NB4 (cell line): ENCODE measurements at regions not wholly inside any gene's neighbourhood (a gene's known extent, or its start where the extent isn't known, plus 50 kb on each side); places are given as distances from the start of the nearest gene placed in this dataset.
"Not testable (repeated sequence)": the region's sequence is repeated elsewhere in the genome, so short reads cannot be mapped to it uniquely, and the experiment has no call there.

Experiments used
- DNase-seq: peaks from one replicate; pipeline ENCODE4 v3.0.0; 2010; ENCODE audit warnings: low read depth
- H3K4me3 ChIP-seq: one replicate; pipeline ENCODE4 v1.5.1; 2011; ENCODE audit warnings: mild to moderate bottlenecking, low read depth, low read length, moderate library complexity
- CTCF ChIP-seq: IDR thresholded peaks from one replicate; pipeline ENCODE4 v1.5.1; 2012; ENCODE audit warnings: low read depth, low read length
- MAX ChIP-seq: IDR thresholded peaks from 2 replicates; pipeline ENCODE4 v1.6.1; 2011; ENCODE audit warnings: low read depth, low read length
- MYC ChIP-seq: IDR thresholded peaks from 2 replicates; pipeline ENCODE4 v1.6.1; 2011; ENCODE audit warnings: low read depth, low read length
- POLR2A ChIP-seq: IDR thresholded peaks from 2 replicates; pipeline ENCODE4 v1.6.1; 2011; ENCODE audit warnings: mild to moderate bottlenecking; ENCODE audit not compliant: insufficient read length; ENCODE audit errors: extremely low read depth

- no peak overlapping the region for H3K4me3 ChIP-seq
- no peak for DNase-seq
- no peak for TF ChIP-seq CTCF
- no peak for TF ChIP-seq MAX
- TF ChIP-seq MYC: no peak
- TF ChIP-seq POLR2A: no peak
Measured at GRCh38 chr16:59030923-59031485, 296.9 kb upstream of the GOT2 start.

GRCh38 chr16:59021751-59022150 lies 287.6 kb upstream of the GOT2 start:
- TF ChIP-seq POLR2A (no peak), MYC (no peak)
- no peak overlapping the region for H3K4me3 ChIP-seq
- DNase-seq: no peak

- DNase-seq: no peak
- no peak overlapping the region for H3K4me3 ChIP-seq
- no peak for TF ChIP-seq CTCF
- no peak for TF ChIP-seq POLR2A
- no peak for TF ChIP-seq MYC
- no peak for TF ChIP-seq MAX
Measured at GRCh38 chr16:59013930-59014329, 279.8 kb upstream of the GOT2 start.

- DNase-seq: no peak
- TF ChIP-seq POLR2A: no peak
- TF ChIP-seq MYC: no peak
- no peak for TF ChIP-seq CTCF
- no peak for TF ChIP-seq MAX
- no peak overlapping the region for H3K4me3 ChIP-seq
Measured at GRCh38 chr16:58999762-59000161, 265.6 kb upstream of the GOT2 start.

GRCh38 chr16:58992755-58993154 lies 258.6 kb upstream of the GOT2 start:
- DNase-seq, H3K4me3 ChIP-seq: not testable (repeated sequence)

- DNase-seq, H3K4me3 ChIP-seq: not testable (repeated sequence)
Measured at GRCh38 chr16:58983181-58983965, 249.3 kb upstream of the GOT2 start.

- no peak for TF ChIP-seq MAX
- no peak for TF ChIP-seq POLR2A
- no peak for TF ChIP-seq CTCF
- no peak for TF ChIP-seq MYC
- no peak for DNase-seq
- H3K4me3 ChIP-seq: no peak overlapping the region
Measured at GRCh38 chr16:58970775-58971174, 236.7 kb upstream of the GOT2 start.
